GM12873 (cell line): ENCODE measurements at regions not wholly inside any gene's neighbourhood (a gene's known extent, or its start where the extent isn't known, plus 50 kb on each side); places are given as distances from the start of the nearest gene placed in this dataset.

Source experiments
- CTCF ChIP-seq: IDR thresholded peaks from 2 replicates; pipeline ENCODE4 v1.5.1; 2012; ENCODE audit warnings: low read depth, mild to moderate bottlenecking, moderate library complexity, low read length, control low read depth; ENCODE audit not compliant: insufficient read depth; ENCODE audit errors: missing control alignments

GRCh38 chr20:11391591-11391990 lies 526.1 kb upstream of the BTBD3 start:
- no peak for TF ChIP-seq CTCF

- no peak for TF ChIP-seq CTCF
Measured at GRCh38 chr20:11394145-11394833, 523.4 kb upstream of the BTBD3 start.

- TF ChIP-seq CTCF, result no peak
Measured at GRCh38 chr20:11395581-11395980, 522.1 kb upstream of the BTBD3 start.

GRCh38 chr20:11401988-11402387 lies 515.7 kb upstream of the BTBD3 start:
- TF ChIP-seq CTCF, result no peak

GRCh38 chr20:11403711-11404110 lies 514.0 kb upstream of the BTBD3 start:
- no peak for TF ChIP-seq CTCF

- TF ChIP-seq CTCF, result no peak
Measured at GRCh38 chr20:11406877-11407276, 510.8 kb upstream of the BTBD3 start.

- TF ChIP-seq CTCF, result no peak
Measured at GRCh38 chr20:11409561-11409960, 508.1 kb upstream of the BTBD3 start.

- TF ChIP-seq CTCF, result no peak
Measured at GRCh38 chr20:11411765-11412164, 505.9 kb upstream of the BTBD3 start.
